ENCODE measurements at regions not wholly inside any gene's neighbourhood (a gene's known extent, or its start where the extent isn't known, plus 50 kb on each side); places are given as distances from the start of the nearest gene placed in this dataset.

DNA sequence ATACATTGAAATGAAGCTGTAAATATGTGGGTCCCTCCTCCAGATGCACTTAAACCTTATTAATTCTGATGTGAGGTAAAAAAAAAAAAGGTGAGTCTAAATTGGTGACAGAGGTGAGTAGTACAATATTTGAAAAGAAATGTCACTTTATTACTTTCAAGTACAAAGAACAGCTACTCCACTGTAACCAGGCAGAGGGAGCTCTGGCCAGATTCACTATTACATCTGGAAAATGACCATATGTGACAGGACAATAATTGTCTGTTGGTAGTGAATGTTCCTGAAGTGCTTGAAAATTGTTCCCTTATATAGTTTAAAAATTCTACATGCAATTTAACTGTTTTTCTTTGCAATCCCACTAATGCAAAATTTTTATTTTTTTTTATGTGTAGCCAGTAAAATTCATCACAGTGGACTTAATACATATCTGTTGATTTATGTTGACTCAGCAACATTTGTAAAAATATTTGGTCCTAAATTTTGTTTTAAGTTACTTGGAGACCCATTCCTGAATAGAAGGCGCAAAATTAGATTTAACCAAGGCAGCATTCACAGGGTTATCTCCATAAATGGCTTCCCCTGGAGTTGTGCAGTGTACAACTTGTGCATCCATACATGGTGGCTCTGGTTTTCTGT, 231.9 kb upstream of the TBC1D5 start:
- no peak for DNase-seq

DNA sequence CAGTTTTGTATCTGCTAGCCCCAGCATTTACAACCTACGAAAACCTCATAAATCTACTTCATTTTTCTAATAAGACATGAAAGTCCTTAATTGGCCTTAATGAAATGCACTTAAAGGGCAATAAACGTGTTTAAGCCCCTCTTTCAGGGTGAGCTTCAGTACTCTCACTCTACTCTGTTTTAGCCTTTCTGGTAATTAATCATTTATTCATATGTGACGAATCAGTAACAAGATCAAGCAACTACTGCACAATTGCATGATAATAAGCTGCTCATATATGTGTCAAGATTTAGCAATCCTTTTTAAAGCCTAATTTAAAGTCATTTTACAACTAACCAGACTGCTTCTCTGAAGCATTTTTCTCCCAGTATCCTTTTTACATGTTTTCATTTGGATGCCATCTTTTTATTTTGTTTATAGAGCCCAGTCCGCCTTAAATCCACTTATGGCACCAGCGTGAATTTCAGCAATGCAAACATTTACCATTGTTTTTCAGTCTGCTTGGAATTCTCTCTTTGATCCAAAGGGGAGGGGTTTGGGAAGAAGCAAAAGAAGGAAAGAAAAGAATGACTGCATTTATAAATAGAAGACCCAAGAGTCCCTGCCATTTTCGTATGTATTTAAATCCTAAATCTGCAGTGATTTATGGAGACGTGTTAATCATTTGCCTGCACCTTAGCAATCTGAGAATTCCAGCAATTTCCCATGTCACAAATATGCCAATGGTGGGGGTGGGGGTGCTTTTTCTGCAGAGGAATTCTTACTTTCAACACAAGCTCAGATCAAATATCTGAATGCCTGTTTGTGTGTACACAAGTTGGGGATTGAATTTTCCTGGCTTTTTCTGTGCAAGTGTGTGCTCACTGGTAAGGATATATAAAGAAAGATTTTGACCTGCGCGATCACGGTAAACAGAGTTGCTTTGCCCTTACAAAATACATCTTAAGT, 230.8 kb upstream of the TBC1D5 start:
- DNase-seq, result no peak

DNA sequence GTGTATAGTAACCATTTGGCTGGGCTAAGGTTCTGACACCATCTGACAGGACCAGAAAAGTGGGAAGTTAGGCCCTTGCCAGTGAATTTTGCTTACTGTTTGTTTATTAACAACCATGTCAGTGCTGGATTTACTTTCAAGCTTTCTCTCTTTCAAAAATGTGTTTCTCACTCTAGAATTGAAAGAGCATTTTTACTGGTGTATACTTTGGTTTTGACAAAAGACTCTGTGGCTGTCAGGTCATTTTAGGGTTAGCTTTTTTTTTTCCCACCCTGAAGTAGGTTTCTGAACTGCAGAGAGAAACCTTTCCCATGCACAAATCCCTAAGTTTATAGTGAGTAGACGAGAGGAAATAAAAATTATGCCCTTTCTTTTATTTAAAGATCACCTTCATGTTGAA, 230.0 kb upstream of the TBC1D5 start:
- no peak for DNase-seq

DNA sequence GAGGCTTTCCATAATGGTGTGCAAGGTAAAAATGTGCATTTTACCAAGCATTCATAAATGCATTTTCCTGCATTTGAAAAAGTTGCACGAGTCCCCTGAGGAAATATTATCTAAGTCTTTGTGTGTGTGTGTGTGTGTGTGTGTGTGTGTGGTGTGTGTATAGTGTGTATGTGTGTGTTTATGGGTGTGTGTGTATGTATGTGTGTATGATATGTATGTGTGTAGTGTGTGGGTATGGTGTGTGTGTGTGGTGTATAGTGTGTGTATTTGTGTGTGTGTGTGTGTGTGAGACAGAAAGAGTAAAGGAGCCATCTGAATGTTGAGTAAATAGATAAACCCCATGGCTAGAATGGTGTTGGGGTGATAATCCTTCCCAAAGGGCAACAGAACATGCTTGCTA, 229.6 kb upstream of the TBC1D5 start:
- DNase-seq, result no peak

DNA sequence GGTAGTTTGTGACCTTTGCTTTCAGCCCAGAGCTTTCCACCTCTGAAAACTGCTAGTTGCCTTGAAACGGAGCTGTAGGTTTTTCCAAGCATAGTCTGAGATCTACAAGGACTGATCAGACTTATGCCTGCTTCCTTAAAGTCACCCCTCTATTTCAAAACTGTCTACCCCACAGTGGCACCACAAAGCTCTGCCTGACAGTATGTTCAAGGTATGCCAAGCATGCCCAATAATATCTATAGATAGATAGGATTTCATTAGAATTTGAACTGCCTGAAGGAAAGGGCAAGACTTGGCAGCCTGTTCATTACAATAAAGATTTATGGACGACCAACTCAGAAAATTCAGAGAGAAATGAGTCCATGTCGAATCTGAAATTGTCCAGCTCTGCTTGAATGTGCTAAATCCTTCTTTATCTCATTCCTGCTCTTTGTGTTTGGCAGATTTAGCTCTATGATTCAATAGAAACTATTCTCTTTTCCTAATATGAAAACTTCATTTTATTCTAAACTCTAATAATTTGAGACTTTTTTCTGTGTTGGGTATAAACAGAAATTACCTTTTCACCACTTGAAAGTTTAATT, 227.6 kb upstream of the TBC1D5 start:
- no peak for DNase-seq

DNA sequence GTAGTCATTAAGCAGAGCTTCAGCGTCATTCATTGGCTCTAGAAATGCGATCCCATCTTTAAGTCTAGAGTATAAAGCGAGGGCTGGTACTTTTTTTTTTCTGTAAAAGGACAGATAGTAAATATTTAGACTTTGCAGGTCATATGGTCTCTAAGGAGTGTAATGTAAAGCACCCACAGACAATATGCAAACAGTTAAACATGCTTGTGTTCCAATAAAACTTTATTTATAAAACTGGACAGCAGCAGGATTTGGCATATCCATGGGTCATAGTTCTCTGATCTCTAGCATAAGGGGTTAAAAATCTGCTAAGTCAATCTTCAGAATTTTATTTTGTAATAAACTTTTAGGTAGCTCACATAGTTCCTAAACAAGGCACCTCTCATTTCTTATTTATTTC, 226.8 kb upstream of the TBC1D5 start:
- no peak for DNase-seq

DNA sequence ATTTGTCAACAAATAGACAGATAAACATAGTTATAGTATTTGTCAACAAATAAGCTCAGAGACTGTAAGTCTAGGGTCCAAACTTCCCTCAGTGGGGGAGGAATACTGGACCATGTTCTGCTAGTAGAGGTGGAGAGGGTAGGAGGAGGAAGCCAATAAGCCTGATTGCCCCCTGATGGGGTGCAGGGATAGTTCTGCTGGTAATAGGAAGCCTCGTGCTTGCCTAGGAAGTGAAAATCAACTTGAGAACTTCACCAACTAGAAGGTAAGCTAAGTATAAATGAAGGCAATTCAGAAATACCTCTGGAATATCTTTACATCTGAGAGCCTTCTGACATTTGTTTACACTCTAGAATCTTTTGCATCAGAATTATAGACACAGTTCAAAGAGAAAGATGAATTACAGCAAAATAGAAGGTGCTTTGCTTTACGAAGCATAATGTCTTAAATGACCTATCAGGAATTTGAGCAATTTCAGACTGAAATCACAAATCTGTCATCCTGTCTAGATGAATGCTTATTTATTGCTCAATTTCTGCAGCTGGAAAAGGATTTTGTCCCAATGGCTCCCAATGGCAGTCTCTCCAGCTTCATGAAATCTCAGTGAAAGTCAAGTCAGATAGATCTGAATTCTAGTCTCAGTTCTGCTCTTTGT, 225.6 kb upstream of the TBC1D5 start:
- DNase-seq, result no peak

DNA sequence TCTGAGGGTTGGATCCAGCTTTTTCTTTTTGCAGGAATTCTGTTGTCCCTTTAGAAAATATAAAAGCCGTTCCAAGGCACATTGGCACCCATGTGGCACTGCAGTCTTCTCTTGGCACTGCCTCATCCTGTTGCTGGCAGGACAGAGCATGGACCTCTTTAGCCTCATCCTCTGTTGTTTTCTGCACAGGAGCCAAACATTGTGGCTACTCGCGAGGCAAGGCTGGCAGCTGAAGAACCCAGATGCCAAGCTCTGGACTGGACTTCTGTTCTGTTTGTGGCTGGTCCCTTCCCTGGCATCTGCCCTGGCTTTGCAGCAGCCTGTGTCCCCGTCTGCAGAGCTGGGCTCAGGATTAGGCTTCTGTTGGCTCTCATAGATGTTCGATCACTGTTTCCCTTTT, 224.7 kb upstream of the TBC1D5 start:
- DNase-seq, result no peak

DNA sequence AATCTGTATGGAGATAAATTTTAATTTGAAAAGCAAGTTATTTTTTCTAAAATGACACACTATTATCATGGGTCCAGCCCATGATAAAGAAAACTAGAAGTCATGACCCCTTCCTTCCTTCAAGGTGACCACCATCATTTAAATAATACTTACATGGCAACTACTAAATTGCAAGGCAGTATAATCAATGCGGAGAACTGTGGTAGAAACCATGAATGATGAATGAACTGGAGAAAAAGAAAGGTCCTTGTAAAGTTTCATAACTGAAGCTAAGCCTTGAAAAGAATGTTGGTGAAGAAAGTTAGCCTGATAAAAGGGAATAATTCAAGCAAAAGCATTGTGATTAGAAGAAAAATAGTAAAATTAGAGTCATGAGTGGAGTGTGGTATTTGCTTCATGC, 222.9 kb upstream of the TBC1D5 start:
- no peak for DNase-seq

DNA sequence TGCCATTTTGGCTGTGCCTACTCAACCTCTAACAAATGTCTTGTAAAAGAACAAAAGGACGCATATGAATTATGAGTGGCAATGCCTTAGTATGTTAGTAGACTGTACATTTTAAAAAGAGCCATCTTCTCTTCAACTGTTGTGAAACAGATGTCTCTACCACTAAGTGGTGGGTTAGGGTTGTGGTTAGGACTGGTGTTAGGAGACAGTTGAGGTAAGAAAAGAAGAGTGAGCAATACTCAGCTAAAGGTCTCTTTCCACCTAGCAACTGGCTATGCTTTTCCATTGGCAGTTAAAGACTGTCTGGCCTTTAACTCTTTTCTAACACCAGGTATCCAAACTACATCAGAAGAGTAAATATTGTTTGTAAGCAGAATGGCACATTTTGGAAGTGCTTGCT, 221.7 kb upstream of the TBC1D5 start:
- no peak for DNase-seq

DNA sequence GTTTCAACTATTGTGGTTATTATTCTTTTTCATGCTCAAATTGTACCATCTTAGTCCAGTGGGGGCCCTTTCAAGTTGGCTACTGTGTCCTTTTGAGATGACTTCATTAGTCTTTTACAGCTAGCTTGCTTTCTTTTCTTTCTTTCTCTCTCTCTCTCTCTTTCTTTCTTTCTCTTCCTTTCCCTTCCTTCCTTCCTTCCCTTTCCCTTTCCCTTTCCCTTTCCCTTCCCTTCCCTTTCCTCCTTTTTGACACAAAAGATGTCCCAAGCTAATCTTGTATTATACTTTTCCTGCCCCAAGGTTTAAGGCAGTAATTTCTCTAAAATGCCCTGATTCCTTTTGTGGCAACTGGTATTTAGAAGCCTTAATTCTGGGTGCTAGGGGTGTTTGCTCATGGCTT, 213.0 kb upstream of the TBC1D5 start:
- DNase-seq, result no peak

DNA sequence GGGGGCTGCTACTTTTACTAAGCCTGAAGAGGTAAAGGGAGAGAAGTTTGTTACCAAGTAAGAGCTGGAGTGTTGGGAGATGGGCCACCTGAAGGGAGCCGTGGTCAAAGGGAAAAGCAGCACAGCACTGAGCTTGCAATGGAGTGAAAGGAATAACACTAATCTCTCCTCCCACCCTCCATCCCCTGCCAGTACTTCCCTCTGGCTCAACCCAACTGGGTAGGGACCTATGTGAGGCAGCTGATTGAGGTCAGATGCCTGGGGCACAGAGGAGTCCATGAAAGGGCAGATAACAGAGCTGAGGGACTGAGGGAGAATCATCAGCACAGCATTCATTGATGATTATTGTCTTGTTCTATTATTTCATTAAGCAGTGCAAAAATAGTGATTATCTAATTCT, 212.4 kb upstream of the TBC1D5 start:
- no peak for DNase-seq

DNA sequence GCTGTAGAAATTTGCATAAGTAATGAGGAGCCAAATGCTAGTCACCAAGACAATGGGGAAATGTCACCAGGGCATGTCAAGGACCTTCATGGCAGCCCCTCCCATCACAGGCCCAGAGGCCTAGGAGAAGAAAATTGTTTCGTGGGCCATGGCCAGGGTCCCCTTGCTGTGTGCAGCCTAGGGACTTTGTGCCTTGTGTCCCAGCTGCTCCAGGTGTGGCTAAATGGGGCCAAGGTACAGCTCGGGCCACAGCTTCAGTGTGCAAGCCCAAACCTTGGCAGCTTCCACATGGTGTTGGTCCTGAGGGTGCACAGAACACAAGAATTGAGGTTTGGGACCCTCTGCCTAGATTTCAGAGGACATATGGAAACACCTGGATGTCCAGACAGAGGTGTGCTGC, 208.8 kb upstream of the TBC1D5 start:
- DNase-seq, result no peak

DNA sequence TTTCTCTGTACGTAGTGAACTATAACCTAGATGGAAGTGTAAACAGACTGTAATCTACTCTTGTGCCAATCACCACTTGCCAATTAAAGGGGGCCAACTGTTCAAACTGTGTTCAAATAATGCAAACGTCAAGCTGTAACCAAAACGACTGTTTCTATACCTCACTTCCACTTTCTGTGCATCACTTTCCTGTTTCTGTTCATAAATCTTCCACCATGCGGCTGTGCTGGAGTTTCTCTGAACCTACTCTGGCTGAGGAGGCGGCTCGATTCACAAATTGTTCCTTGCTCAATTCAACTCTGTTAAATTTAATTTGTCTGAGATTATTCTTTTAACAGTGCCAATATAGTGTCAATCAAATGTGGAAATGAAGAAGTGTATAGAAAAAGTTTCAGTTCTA, 206.7 kb upstream of the TBC1D5 start:
- no peak for DNase-seq

DNA sequence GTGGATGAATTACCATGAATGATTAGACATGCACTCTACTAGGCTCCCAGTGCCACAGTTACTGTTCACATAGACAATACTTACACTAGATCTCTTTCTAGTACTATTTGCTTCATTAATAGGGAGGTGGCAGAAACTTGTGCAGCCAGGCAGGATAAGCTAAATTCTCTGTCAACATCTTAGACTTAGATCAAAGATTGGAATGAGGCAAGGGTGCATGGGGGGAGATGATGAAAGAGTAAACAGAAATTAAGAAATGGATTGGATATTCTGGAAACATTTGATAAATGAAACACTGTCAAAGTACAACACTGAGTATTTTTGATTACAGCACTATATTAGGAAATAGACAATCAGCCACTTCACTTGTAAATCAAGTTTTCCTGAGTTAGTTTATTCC, 205.4 kb upstream of the TBC1D5 start:
- DNase-seq, result no peak

DNA sequence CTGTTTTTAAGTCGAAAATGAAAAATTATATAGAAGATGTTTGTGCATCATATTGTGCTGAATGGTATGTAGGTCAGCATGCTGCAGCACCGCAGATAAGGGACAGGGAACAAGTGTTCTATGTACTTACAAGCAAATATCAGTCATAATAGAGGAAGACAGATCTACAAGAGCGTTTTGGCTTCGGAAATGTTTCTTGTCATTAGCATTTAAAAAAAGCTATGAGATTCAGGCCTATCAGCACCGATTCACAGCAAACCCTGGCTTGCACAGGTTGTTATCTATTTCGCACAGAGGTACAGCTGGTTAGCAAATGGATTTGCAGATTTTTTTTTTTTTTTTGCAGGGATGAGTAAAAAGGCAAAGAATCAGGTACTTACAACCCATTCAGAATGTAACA, 204.2 kb upstream of the TBC1D5 start:
- DNase-seq, result no peak

DNA sequence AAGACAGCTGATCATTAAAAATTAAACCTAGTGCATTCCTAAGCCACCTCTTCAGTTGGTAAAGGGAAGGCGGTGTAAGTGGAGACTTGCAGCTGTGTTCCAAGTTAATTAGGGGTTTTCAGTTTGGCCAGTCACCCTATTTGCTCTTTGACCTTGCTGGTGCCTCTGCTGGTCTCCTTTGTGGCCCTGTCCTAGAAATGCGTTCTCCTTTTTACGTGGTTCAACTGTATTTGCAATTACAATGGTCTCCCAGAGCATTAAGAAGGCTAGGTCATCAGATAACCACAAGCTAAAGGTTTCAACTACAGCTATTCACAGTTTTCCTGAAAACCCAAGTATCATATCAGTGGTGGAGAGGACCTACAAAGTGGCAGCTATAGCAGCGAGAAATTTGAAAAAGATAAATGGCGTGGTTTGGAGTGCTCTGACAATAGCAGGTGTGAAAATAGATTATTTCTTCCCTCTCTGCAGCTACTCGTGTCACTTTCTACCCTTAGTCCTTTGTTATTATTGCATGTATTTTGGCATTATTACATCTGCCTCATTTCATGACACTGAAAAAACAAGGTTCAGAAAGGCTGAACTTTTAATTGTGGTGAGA, 203.5 kb upstream of the TBC1D5 start:
- no peak for DNase-seq

DNA sequence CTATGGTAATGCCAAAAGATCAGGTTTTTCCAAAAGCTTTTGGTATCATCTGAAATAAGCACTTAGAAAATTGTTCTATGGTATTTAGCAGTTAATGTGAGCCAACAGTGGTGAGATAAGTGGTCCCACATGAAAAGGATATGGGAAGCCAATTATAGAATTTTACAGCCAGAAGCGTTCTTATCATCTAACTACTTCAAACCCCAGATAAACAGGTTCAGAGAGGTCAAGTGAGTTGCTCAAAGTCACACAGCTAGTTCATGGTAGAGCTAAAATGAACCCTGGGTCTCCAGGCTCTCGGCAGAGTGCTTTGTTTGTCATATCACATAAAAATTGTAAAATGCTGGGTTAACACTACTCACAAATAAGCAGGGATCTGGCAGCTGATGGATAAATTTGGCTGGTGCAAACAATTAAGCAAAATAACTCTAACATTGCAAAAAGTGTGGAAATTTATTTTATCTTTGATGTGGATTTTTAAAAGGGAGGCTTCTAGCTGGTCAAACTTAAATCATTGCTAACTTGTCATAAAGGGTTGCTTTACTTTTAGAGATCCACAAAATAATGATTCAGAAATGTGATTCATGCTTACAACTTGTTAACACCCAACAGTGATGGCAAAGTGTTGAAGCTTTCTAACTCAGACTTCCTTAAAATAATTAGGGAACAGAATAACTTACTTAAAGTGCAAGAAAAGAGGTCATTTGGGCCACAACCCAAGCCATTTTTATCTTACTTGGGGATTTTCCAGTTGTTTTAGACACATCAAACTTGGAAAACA, 202.8 kb upstream of the TBC1D5 start:
- DNase-seq, result no peak

DNA sequence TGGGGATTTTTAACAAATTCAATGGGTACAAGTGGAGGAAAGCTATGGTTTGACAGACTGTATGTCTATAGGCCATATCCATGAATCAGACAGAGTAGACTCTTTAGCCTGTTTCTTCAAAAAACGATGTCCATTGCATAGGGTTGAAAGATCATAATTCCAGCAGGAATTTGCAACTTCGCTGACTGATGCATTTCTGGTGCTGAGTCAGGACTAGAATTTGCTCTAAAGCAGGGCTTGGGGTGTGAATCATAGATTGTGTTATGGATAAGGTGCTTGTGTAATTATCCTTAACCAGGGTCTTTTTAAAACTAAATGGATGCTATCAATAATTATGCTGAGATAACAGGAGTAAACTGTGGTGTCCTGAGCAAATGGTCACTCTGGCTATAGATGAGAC, 200.4 kb upstream of the TBC1D5 start:
- DNase-seq, result no peak

DNA sequence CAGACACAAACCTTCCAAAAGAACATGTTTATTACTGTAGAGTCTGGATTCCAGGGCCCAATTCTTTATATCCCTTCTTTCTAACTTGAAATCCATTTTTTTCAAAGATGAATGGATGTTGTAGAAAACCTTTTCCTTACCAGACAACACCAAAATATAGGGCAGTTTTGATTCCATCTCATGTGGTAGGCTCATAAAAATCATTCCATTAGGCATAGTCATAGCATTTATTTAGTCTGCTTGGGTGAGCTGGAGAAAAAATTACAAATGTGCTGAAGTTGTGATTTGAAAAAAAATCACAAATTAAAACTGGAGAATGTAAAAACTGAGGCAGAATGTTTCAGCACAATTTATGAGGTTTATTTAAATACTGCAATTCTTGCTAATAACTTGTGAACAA, 199.3 kb upstream of the TBC1D5 start:
- no peak for DNase-seq

DNA sequence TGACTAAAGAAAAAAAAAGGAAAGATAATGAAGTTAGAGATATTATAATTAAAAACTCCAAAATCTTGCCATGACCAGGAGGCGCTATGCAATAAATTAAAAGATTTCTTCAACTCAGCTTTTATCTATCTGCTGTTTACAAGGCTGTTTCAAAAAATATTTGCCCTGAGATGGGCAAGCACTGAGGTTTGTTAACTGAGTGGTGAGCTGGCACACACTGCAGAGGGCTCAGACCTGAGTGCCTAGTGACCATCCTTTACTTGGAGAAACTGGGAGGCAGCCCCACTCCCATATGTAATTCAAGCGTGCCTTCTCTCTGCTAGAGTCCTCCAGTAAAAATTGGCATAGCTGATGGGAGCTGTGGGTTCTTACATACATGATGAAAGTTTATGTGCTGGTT, 198.7 kb upstream of the TBC1D5 start:
- DNase-seq, result no peak

DNA sequence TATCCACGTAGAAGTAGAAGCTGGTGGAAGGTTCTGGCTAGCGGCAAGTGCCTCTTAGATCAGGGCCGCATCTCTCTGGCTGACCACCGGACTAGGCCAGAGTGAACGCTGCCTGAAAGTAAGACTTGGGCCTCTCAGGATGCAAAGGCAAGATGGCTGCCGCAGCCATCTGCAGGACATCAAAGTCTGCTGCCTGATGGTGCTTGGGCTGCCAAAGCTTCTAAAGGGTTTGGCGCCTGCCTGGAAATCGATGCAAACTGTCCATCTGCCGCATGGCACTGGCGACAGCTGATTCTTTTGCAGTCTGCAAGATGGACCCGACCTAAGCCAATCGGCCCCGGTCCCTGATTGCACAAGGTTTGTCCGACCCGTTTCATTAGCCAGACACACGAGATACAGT, 196.7 kb upstream of the TBC1D5 start:
- DNase-seq, result no peak

DNA sequence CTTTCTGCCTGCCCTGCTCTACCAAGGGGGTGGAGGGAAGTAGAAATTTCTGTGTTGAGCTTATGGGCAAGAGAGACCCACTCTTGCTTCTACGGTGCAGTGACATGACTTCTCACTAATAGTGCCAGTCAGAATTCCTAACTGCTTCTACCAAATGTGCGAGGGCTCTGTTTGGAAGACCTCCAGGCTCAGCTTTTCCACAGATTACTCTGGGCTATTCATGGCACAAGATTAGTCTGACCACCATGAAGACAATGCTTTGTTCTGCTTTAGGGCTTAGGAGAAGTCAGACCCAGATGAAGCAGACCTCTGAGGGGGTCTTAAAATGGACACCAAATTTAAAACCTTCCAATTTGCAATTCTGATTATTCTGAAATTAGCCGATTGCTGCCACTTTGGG, 195.9 kb upstream of the TBC1D5 start:
- DNase-seq, result no peak
